ENCODE measurements at regions not wholly inside any gene's neighbourhood (a gene's known extent, or its start where the extent isn't known, plus 50 kb on each side); places are given as distances from the start of the nearest gene placed in this dataset.

DNA sequence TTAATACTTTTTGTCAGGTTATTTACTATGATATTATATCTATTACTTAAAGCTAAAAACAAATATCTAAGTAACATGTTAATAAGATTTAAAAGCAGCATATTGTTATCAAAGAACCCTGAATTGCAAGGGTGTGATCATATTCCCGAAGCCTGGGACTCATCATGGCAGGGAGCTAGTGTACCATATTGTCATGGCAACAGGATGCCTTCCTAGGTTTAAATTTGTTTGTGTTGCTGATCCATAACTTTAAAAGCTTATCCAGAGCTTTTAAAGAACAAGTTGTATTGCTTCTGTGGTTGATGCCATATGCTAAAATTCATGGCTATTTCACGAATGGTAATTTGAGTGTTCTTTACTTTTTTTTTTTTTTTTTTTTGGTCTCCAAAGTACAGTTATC lies 500.5 kb downstream of the NAV3 start:
- 74 to 80% (median 77%) methylated on average over 2 of the region's 2 CpGs for WGBS, 5 donors
- Histone ChIP-seq H3K9me3 (no peaks in the 10 kb centered on the region), H3K4me1 (no peaks in the 10 kb centered on the region), H3K36me3 (no peaks in the 10 kb centered on the region), H3K4me3 (no peak overlapping the region), H3K27me3 (replicated peaks in 1 of 7) (no peaks in the 10 kb centered on the region), H3K27ac (no peak overlapping the region)
- TF ChIP-seq POLR2AphosphoS5 (IDR thresholded peaks at IDR 0.05) (no peak), POLR2A (IDR thresholded peaks at IDR 0.05) (no peak)
- TF ChIP-seq, protein P1, sequence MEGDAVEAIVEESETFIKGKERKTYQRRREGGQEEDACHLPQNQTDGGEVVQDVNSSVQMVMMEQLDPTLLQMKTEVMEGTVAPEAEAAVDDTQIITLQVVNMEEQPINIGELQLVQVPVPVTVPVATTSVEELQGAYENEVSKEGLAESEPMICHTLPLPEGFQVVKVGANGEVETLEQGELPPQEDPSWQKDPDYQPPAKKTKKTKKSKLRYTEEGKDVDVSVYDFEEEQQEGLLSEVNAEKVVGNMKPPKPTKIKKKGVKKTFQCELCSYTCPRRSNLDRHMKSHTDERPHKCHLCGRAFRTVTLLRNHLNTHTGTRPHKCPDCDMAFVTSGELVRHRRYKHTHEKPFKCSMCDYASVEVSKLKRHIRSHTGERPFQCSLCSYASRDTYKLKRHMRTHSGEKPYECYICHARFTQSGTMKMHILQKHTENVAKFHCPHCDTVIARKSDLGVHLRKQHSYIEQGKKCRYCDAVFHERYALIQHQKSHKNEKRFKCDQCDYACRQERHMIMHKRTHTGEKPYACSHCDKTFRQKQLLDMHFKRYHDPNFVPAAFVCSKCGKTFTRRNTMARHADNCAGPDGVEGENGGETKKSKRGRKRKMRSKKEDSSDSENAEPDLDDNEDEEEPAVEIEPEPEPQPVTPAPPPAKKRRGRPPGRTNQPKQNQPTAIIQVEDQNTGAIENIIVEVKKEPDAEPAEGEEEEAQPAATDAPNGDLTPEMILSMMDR (IDR thresholded peaks at IDR 0.05 in 8 of 11, conservative IDR thresholded peaks at IDR 0.05 in 3 of 11): no peak
- DNase-seq: no peak
- intact Hi-C loops (cut with DNase I; ENCODE audit: low total_unique reads): no loop called here

DNA sequence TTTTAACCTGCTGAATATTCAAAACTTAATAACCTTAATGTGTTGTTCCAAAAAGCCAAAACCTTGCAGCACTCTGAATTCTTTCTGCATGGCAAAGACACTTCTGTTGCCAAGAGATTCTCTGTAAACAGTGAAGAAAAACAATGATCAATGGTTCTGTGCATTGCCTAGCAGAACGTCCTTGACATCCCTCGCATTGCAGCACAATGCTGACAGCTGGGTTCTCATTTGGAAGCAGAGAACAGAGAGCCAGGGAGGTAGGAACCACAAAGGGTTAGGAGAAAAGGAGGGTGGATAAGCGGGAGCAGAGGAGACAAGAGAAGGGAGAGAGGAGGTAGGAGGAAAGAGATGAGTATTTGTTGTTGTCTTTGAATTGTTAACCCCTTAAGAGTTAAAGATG lies 501.1 kb downstream of the NAV3 start:
- no peak overlapping the region for H3K27ac ChIP-seq
- WGBS, 5 donors: 27 to 53% (median 39%) methylated on average over 3 of the region's 3 CpGs
- no peak overlapping the region for H3K4me3 ChIP-seq
- H3K9me3 ChIP-seq: no peaks in the 10 kb centered on the region
- no peaks in the 10 kb centered on the region for H3K36me3 ChIP-seq
- no peak for TF ChIP-seq POLR2A (IDR thresholded peaks at IDR 0.05)
- no peaks in the 10 kb centered on the region for H3K4me1 ChIP-seq
- H3K27me3 ChIP-seq (replicated peaks in 1 of 7): no peaks in the 10 kb centered on the region
- intact Hi-C loops (cut with DNase I; ENCODE audit: low total_unique reads): no loop called here
- DNase-seq: no peak

DNA sequence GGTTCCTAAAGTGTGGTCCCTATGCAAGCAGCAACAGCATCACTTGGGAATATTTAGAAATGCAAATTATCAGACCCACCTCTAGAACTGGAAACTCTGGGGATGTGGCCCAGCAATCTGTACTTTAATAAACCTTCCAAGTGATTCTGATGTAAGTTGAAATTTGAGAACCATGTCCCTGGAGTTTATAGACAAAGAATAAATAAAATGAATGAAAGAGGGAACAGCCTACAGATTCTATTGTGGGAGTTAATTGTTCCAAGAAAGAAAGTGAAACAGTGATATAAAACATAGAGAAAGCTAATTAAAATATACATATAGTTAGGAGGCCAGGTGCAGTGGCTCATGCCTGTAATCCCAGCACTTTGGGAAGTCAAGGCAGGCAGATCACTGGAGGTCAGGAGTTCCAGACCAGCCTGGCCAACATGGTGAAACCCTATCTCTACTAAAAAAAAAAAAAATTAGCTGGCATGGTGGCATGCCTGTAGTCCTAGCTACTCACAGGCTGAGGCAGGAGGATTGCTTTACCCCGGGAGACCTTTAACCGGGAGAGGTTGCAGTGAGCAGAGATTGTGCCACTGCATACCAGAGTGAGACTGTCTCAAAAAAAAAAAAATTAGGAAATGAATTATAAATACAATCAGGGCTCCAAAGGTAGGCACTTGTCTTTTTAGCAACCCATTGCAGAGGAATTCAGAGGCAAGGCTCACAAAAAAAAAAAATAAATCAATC lies 507.5 kb downstream of the NAV3 start:
- 91 to 96% (median 92%) methylated on average over 2 of the region's 2 CpGs for WGBS, 5 donors
- no peaks in the 10 kb centered on the region for H3K36me3 ChIP-seq
- TF ChIP-seq POLR2A (IDR thresholded peaks at IDR 0.05): no peak
- TF ChIP-seq, protein P1 (IDR thresholded peaks at IDR 0.05 in 8 of 11, conservative IDR thresholded peaks at IDR 0.05 in 3 of 11): no peak
- TF ChIP-seq POLR2AphosphoS5 (IDR thresholded peaks at IDR 0.05): no peak
- H3K4me3 ChIP-seq: no peak overlapping the region
- peaks cover 0 to 8% (median 0%) of the 10 kb centered on the region in 8 donors for H3K9me3 ChIP-seq
- H3K4me1 ChIP-seq: no peaks in the 10 kb centered on the region
- intact Hi-C loops (cut with DNase I; ENCODE audit: low total_unique reads): no loop called here
- H3K27ac ChIP-seq: no peak overlapping the region
- DNase-seq: no peak
- no peaks in the 10 kb centered on the region for H3K27me3 ChIP-seq (replicated peaks in 1 of 7)

DNA sequence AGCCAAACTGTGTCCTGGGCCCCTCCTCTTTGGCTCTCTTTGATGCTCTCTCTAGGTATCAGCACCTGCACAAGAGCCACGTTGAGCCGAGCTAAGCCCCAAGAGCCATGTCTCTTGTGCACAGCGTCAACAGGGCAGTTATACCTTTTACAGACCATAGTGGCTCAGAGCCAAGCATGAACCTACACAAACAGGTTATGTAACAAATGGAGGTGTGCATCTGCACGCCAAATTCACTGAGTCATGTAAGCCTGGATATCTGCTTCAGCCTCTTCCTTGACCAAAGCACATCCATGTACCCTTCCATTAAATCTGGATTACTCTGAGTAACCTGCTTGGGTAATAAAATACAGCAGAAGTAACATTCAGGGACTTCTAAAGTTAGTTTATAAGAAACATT lies 509.7 kb downstream of the NAV3 start:
- TF ChIP-seq, protein P1 (IDR thresholded peaks at IDR 0.05 in 8 of 11, conservative IDR thresholded peaks at IDR 0.05 in 3 of 11): no peak
- TF ChIP-seq POLR2A (IDR thresholded peaks at IDR 0.05): no peak
- no peak for TF ChIP-seq POLR2AphosphoS5 (IDR thresholded peaks at IDR 0.05)
- intact Hi-C loops (cut with DNase I; ENCODE audit: low total_unique reads): no loop called here
- DNase-seq: no peak
- no peak overlapping the region for H3K4me3 ChIP-seq
- 83 to 93% (median 87%) methylated on average over 4 of the region's 4 CpGs for WGBS, 5 donors
- H3K27ac ChIP-seq: no peak overlapping the region
- H3K4me1 ChIP-seq: no peaks in the 10 kb centered on the region
- H3K9me3 ChIP-seq: peaks cover 0 to 27% (median 6%) of the 10 kb centered on the region in 8 donors
- no peaks in the 10 kb centered on the region for H3K27me3 ChIP-seq (replicated peaks in 1 of 7)
- H3K36me3 ChIP-seq: no peaks in the 10 kb centered on the region

All from spleen (tissue), 11 donors.